Loucy (cell line): ENCODE measurements at regions not wholly inside any gene's neighbourhood (a gene's known extent, or its start where the extent isn't known, plus 50 kb on each side); places are given as distances from the start of the nearest gene placed in this dataset.

Experiments used
- CTCF ChIP-seq: fragments of 200-600 bp; sonication (generic); conservative IDR thresholded peaks from 2 replicates; pipeline ENCODE4 v1.5.1; 2014; ENCODE audit warnings: mild to moderate bottlenecking, antibody characterized with exemption, low read length
- EZH2phosphoT487 ChIP-seq: fragments of 200-600 bp; IDR thresholded peaks from 2 replicates; pipeline ENCODE4 v1.6.1; 2018; ENCODE audit warnings: antibody characterized with exemption, mild to moderate bottlenecking, moderate library complexity, borderline replicate concordance

- TF ChIP-seq CTCF: no peak
- no peak for TF ChIP-seq EZH2phosphoT487
Measured at GRCh38 chr6:12356431-12356830, 66.3 kb downstream of the EDN1 start.
